Stomach (tissue), 8 donors: ENCODE measurements at regions not wholly inside any gene's neighbourhood (a gene's known extent, or its start where the extent isn't known, plus 50 kb on each side); places are given as distances from the start of the nearest gene placed in this dataset.
A peak's percentile ranks its signal among the peaks of the same experiment; 100 is the strongest.

ENCODE experiments used
- DNase-seq, 2 donors: peaks; one replicate each; pipeline versions ENCODE4 v3.0.0 to v3.0.0-alpha.2; 2013 to 2019
- H3K27ac ChIP-seq, 5 donors: fragments of 200-600 bp in 4 of 5; sonication (generic) in 4 of 5; one replicate each; pipeline ENCODE4 v1.5.1; 2013 to 2019; ENCODE audit warnings: mild to moderate bottlenecking in 1 of 5, moderate library complexity in 1 of 5
- H3K27me3 ChIP-seq, 3 donors: fragments of 200-600 bp; sonication (generic); one replicate each; pipeline ENCODE4 v1.5.1; 2017 to 2019; ENCODE audit warnings: mixed run types in 1 of 3
- H3K36me3 ChIP-seq, 4 donors: fragments of 200-600 bp; sonication (generic); 1 replicate in 3 of 4; 2 replicates in 1 of 4; pipeline ENCODE4 v1.5.1; 2016 to 2019
- H3K4me1 ChIP-seq, 4 donors: fragments of 200-600 bp; sonication (generic); one replicate each; pipeline ENCODE4 v1.5.1; 2016 to 2019
- H3K4me3 ChIP-seq, 4 donors: fragments of 200-600 bp; sonication (generic) in 3 of 4; one replicate each; pipeline ENCODE4 v1.5.1; 2016 to 2019; ENCODE audit warnings: mild to moderate bottlenecking in 1 of 4
- H3K9me3 ChIP-seq, 4 donors: fragments of 200-600 bp; sonication (generic); one replicate each; pipeline ENCODE4 v1.5.1; 2016 to 2019
- CTCF ChIP-seq, 7 experiments: fragments of 450-650 bp in 4 of 7; fragments of 200-600 bp in 3 of 7; sonication (generic) in 3 of 7; IDR thresholded peaks; one replicate each; pipeline ENCODE4 v1.5.1; 2016 to 2019; ENCODE audit warnings: antibody characterized with exemption in 7 of 7, control low read depth in 2 of 7, mild to moderate bottlenecking in 1 of 7
- EP300 ChIP-seq: sonication (generic); formaldehyde crosslinking; IDR thresholded peaks from one replicate; pipeline ENCODE4 v1.6.1; 2017; ENCODE audit warnings: antibody characterized with exemption
- POLR2A ChIP-seq, 4 donors: fragments of 450-650 bp; IDR thresholded peaks; one replicate each; pipeline ENCODE4 v1.6.1; 2016; ENCODE audit warnings: antibody characterized with exemption in 4 of 4, control low read depth in 2 of 4, mild to moderate bottlenecking in 1 of 4, moderate library complexity in 1 of 4
- POLR2AphosphoS5 ChIP-seq, 3 donors: sonication (generic); formaldehyde crosslinking; IDR thresholded peaks; one replicate each; pipeline ENCODE4 v1.6.1; 2016; ENCODE audit warnings: antibody characterized with exemption in 3 of 3
- WGBS, 5 donors: extraction: QIAGEN DNeasy Blood & Tissue Kit in 3 of 5; methylation state at CpG; one replicate each; pipeline versions ENCODE4 v1.1.5 to v1.1.7; 2013 to 2018; 5-methylcytosine and 5-hydroxymethylcytosine counted together
- intact Hi-C: fragments of 100-400 bp; cut with DNase I; formaldehyde crosslinking; loops from one replicate; pipeline ENCODE4 v1.15.1; 2023; ENCODE audit warnings: low total_unique reads
- donor health status: healthy with polysubstance abuse.
- donor health status: Bipolar disorder and iron deficiency.
- donor health status: healthy.

- DNase-seq = no peak
- Histone ChIP-seq H3K27me3 (no peaks in the 10 kb centered on the region), H3K27ac (no peak overlapping the region), H3K9me3 (no peaks in the 10 kb centered on the region), H3K4me1 (peaks cover 0 to 6% (median 0%) of the 10 kb centered on the region in 4 donors), H3K4me3 (no peak overlapping the region), H3K36me3 (no peaks in the 10 kb centered on the region)
- intact Hi-C loops = no loop called here
- 76 to 94% (median 78%) methylated on average over 2 of the region's 2 CpGs for WGBS, 5 donors
- TF ChIP-seq POLR2A (IDR thresholded peaks at IDR 0.05) (no peak), CTCF (IDR thresholded peaks at IDR 0.05) (no peak), EP300 (no peak), POLR2AphosphoS5 (IDR thresholded peaks at IDR 0.05) (no peak)
Observed at GRCh38 chr2:5377323-5377722, 314.9 kb upstream of the SOX11 start.

GRCh38 chr2:5379811-5380210, 312.4 kb upstream of the SOX11 start:
- Histone ChIP-seq H3K36me3 (no peaks in the 10 kb centered on the region), H3K4me3 (no peak overlapping the region), H3K4me1 (peaks cover 0 to 1% (median 0%) of the 10 kb centered on the region in 4 donors), H3K27ac (no peak overlapping the region), H3K27me3 (no peaks in the 10 kb centered on the region), H3K9me3 (no peaks in the 10 kb centered on the region)
- WGBS, 5 donors = 73 to 84% (median 82%) methylated on average over 1 of the region's 1 CpG
- DNase-seq = no peak
- intact Hi-C loops = no loop called here
- TF ChIP-seq POLR2AphosphoS5 (IDR thresholded peaks at IDR 0.05) (no peak), EP300 (no peak), CTCF (IDR thresholded peaks at IDR 0.05) (no peak), POLR2A (IDR thresholded peaks at IDR 0.05) (no peak)

- TF ChIP-seq CTCF (IDR thresholded peaks at IDR 0.05) = no peak
- no peak for TF ChIP-seq POLR2A (IDR thresholded peaks at IDR 0.05)
- no peak for TF ChIP-seq EP300
- TF ChIP-seq POLR2AphosphoS5 (IDR thresholded peaks at IDR 0.05) = no peak
- no peaks in the 10 kb centered on the region for H3K9me3 ChIP-seq
- intact Hi-C loops = no loop called here
- H3K27ac ChIP-seq = no peak overlapping the region
- no peaks in the 10 kb centered on the region for H3K27me3 ChIP-seq
- H3K4me1 ChIP-seq = no peaks in the 10 kb centered on the region
- 88 to 97% (median 94%) methylated on average over 3 of the region's 3 CpGs for WGBS, 5 donors
- no peak for DNase-seq
- H3K36me3 ChIP-seq = no peaks in the 10 kb centered on the region
- no peak overlapping the region for H3K4me3 ChIP-seq
Observed at GRCh38 chr2:5385596-5385995, 306.6 kb upstream of the SOX11 start.

GRCh38 chr2:5387406-5387805, 304.8 kb upstream of the SOX11 start:
- 25 to 41% (median 33%) methylated on average over 2 of the region's 2 CpGs for WGBS, 5 donors
- Histone ChIP-seq H3K4me1 (peaks cover 0 to 6% (median 0%) of the 10 kb centered on the region in 4 donors), H3K27ac (no peak overlapping the region), H3K9me3 (no peaks in the 10 kb centered on the region), H3K4me3 (no peak overlapping the region), H3K36me3 (no peaks in the 10 kb centered on the region), H3K27me3 (no peaks in the 10 kb centered on the region)
- DNase-seq = peak in 1 of 2 donors; percentile 50
- intact Hi-C loops = no loop called here
- no peak for TF ChIP-seq POLR2A (IDR thresholded peaks at IDR 0.05)
- TF ChIP-seq CTCF (IDR thresholded peaks at IDR 0.05) = no peak
- TF ChIP-seq EP300 = no peak
- TF ChIP-seq POLR2AphosphoS5 (IDR thresholded peaks at IDR 0.05) = no peak
